ENCODE measurements at regions not wholly inside any gene's neighbourhood (a gene's known extent, or its start where the extent isn't known, plus 50 kb on each side); places are given as distances from the start of the nearest gene placed in this dataset.
A peak's percentile ranks its signal among the peaks of the same experiment; 100 is the strongest.

GRCh38 chr2:172293952-172294351 lies 133.4 kb upstream of the ITGA6 start:
- CTCF ChIA-PET, result interaction anchor here (1.4 to 2.1 kb wide), 2 partner anchors 11 to 29 kb away, joined by 3 to 6 read pairs; no protein-coding TSS in a partner anchor
- H3K36me3 ChIP-seq (replicated peaks in 1 of 2; ENCODE audit: control insufficient read depth in 1 of 2, insufficient read depth in 2 of 2, low read length in 1 of 2), result no peaks in the 10 kb centered on the region
- H3K9me2 ChIP-seq, result 0 out of 2 replicates have a peak, but pooled peaks cover 3% of the 10 kb centered on the region
- WGBS (ENCODE audit: low lambda C conversion rate), result 71% methylated on average over 6 of the region's 6 CpGs
- TF ChIP-seq RXRA (IDR thresholded peaks at IDR 0.05; ENCODE audit: borderline replicate concordance, low read depth) (no peak), FOXJ3 (CRISPR knock-in tag; IDR thresholded peaks at IDR 0.05) (no peak), TEAD4 (IDR thresholded peaks at IDR 0.05; ENCODE audit: borderline replicate concordance, insufficient read depth) (no peak), TAF1 (IDR thresholded peaks at IDR 0.05; ENCODE audit: borderline replicate concordance, low read depth, low read length) (no peak), POLR2AphosphoS5 (IDR thresholded peaks at IDR 0.05; ENCODE audit: low read depth, low read length) (no peak), RFX5 (IDR thresholded peaks at IDR 0.05; ENCODE audit: low read length) (no peak), NRF1 (IDR thresholded peaks at IDR 0.05; ENCODE audit: low read depth, low read length) (no peak), RAD21 (IDR thresholded peaks at IDR 0.05; ENCODE audit: low read length) (no peak), SMC3 (IDR thresholded peaks at IDR 0.05; ENCODE audit: low read depth, low read length) (no peak)
- TF ChIP-seq, protein P1, sequence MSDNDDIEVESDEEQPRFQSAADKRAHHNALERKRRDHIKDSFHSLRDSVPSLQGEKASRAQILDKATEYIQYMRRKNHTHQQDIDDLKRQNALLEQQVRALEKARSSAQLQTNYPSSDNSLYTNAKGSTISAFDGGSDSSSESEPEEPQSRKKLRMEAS (IDR thresholded peaks at IDR 0.05; ENCODE audit: low read depth), result no peak
- TF ChIP-seq, protein P2, sequence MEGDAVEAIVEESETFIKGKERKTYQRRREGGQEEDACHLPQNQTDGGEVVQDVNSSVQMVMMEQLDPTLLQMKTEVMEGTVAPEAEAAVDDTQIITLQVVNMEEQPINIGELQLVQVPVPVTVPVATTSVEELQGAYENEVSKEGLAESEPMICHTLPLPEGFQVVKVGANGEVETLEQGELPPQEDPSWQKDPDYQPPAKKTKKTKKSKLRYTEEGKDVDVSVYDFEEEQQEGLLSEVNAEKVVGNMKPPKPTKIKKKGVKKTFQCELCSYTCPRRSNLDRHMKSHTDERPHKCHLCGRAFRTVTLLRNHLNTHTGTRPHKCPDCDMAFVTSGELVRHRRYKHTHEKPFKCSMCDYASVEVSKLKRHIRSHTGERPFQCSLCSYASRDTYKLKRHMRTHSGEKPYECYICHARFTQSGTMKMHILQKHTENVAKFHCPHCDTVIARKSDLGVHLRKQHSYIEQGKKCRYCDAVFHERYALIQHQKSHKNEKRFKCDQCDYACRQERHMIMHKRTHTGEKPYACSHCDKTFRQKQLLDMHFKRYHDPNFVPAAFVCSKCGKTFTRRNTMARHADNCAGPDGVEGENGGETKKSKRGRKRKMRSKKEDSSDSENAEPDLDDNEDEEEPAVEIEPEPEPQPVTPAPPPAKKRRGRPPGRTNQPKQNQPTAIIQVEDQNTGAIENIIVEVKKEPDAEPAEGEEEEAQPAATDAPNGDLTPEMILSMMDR (IDR thresholded peaks at IDR 0.05), result no peak
- H3K4me1 ChIP-seq (ENCODE audit: control insufficient read depth in 1 of 2, insufficient read depth in 2 of 2, low read depth in 1 of 2, low read length in 1 of 2), result peaks cover under 1 to 4% of the 10 kb centered on the region in 2 experiments; a peak in 2 of 4 replicates
- H3K4me2 ChIP-seq, result no peak overlapping the region
- no peaks in the 10 kb centered on the region for H4K20me1 ChIP-seq (ENCODE audit: insufficient read depth)
- POLR2A ChIA-PET, result no interaction called here
- H3K79me2 ChIP-seq (ENCODE audit: insufficient read depth), result no peaks in the 10 kb centered on the region
- peak; percentile 25 for DNase-seq
- H3K9ac ChIP-seq, result no peak overlapping the region
- no peaks in the 10 kb centered on the region for H3K9me3 ChIP-seq
- no peak overlapping the region for H2AFZ ChIP-seq (ENCODE audit: low read depth)
- peaks cover 3% of the 10 kb centered on the region for H3F3A ChIP-seq (replicated peaks; ENCODE audit: insufficient read depth)
- no peak overlapping the region for H3K27ac ChIP-seq (ENCODE audit: low read depth in 2 of 2, low read length in 1 of 2)
- no peak overlapping the region for H3K4me3 ChIP-seq (ENCODE audit: low read depth in 2 of 2, low read length in 1 of 2)
- no peaks in the 10 kb centered on the region for H3K27me3 ChIP-seq (ENCODE audit: insufficient read depth)

GRCh38 chr2:172294983-172295382 lies 132.4 kb upstream of the ITGA6 start:
- DNase-seq, result no peak
- no peaks in the 10 kb centered on the region for H3F3A ChIP-seq (replicated peaks; ENCODE audit: insufficient read depth)
- no peaks in the 10 kb centered on the region for H3K79me2 ChIP-seq (ENCODE audit: insufficient read depth)
- H2AFZ ChIP-seq (ENCODE audit: low read depth), result no peak overlapping the region
- no peaks in the 10 kb centered on the region for H3K36me3 ChIP-seq (replicated peaks in 1 of 2; ENCODE audit: control insufficient read depth in 1 of 2, insufficient read depth in 2 of 2, low read length in 1 of 2)
- no peaks in the 10 kb centered on the region for H3K27me3 ChIP-seq (ENCODE audit: insufficient read depth)
- WGBS (ENCODE audit: low lambda C conversion rate), result 87% methylated on average over 1 of the region's 1 CpG
- POLR2A ChIA-PET, result no interaction called here
- CTCF ChIA-PET, result interaction anchor here (1.4 to 2.1 kb wide), 3 partner anchors 12 to 123 kb away, joined by 3 to 8 read pairs (median 6); no protein-coding TSS in a partner anchor
- H3K4me1 ChIP-seq (ENCODE audit: control insufficient read depth in 1 of 2, insufficient read depth in 2 of 2, low read depth in 1 of 2, low read length in 1 of 2), result peaks cover 0 to 4% of the 10 kb centered on the region in 2 experiments; a peak in 1 of 4 replicates
- no peak overlapping the region for H3K4me3 ChIP-seq (ENCODE audit: low read depth in 2 of 2, low read length in 1 of 2)
- 0 out of 2 replicates have a peak, but pooled peaks cover 3% of the 10 kb centered on the region for H3K9me2 ChIP-seq
- H3K9me3 ChIP-seq, result no peaks in the 10 kb centered on the region
- TF ChIP-seq CHD2 (IDR thresholded peaks at IDR 0.05; ENCODE audit: low read length, partially characterized antibody), result no peak
- TF ChIP-seq RXRA (IDR thresholded peaks at IDR 0.05; ENCODE audit: borderline replicate concordance, low read depth), result no peak
- TF ChIP-seq, protein P2 (IDR thresholded peaks at IDR 0.05), result no peak
- TF ChIP-seq NFIC (IDR thresholded peaks at IDR 0.05; ENCODE audit: borderline replicate concordance), result no peak
- TF ChIP-seq EZH2phosphoT487 (IDR thresholded peaks at IDR 0.05; ENCODE audit: borderline replicate concordance, low read depth), result no peak
- TF ChIP-seq, protein P3, sequence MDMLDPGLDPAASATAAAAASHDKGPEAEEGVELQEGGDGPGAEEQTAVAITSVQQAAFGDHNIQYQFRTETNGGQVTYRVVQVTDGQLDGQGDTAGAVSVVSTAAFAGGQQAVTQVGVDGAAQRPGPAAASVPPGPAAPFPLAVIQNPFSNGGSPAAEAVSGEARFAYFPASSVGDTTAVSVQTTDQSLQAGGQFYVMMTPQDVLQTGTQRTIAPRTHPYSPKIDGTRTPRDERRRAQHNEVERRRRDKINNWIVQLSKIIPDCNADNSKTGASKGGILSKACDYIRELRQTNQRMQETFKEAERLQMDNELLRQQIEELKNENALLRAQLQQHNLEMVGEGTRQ (IDR thresholded peaks at IDR 0.05; ENCODE audit: borderline replicate concordance, low read depth, low read length), result no peak
- no peak for TF ChIP-seq RAD21 (IDR thresholded peaks at IDR 0.05; ENCODE audit: low read length)
- TF ChIP-seq NRF1 (IDR thresholded peaks at IDR 0.05; ENCODE audit: low read depth, low read length), result no peak
- H3K9ac ChIP-seq, result no peak overlapping the region
- H3K4me2 ChIP-seq, result no peak overlapping the region
- no peak overlapping the region for H3K27ac ChIP-seq (ENCODE audit: low read depth in 2 of 2, low read length in 1 of 2)
- H4K20me1 ChIP-seq (ENCODE audit: insufficient read depth), result no peaks in the 10 kb centered on the region
